ENCODE measurements at regions not wholly inside any gene's neighbourhood (a gene's known extent, or its start where the extent isn't known, plus 50 kb on each side); places are given as distances from the start of the nearest gene placed in this dataset.

GRCh38 chr12:127005406-127005805 is 1261.6 kb upstream of the TMEM132C start:
- TF ChIP-seq, protein P1, sequence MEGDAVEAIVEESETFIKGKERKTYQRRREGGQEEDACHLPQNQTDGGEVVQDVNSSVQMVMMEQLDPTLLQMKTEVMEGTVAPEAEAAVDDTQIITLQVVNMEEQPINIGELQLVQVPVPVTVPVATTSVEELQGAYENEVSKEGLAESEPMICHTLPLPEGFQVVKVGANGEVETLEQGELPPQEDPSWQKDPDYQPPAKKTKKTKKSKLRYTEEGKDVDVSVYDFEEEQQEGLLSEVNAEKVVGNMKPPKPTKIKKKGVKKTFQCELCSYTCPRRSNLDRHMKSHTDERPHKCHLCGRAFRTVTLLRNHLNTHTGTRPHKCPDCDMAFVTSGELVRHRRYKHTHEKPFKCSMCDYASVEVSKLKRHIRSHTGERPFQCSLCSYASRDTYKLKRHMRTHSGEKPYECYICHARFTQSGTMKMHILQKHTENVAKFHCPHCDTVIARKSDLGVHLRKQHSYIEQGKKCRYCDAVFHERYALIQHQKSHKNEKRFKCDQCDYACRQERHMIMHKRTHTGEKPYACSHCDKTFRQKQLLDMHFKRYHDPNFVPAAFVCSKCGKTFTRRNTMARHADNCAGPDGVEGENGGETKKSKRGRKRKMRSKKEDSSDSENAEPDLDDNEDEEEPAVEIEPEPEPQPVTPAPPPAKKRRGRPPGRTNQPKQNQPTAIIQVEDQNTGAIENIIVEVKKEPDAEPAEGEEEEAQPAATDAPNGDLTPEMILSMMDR (IDR thresholded peaks at IDR 0.05), result no peak
- TF ChIP-seq ZFX (IDR thresholded peaks at IDR 0.05; ENCODE audit: borderline replicate concordance), result no peak
